Memory B cell (primary cell): ENCODE measurements at regions not wholly inside any gene's neighbourhood (a gene's known extent, or its start where the extent isn't known, plus 50 kb on each side); places are given as distances from the start of the nearest gene placed in this dataset.
"Not testable (repeated sequence)": the region's sequence is repeated elsewhere in the genome, so short reads cannot be mapped to it uniquely, and the experiment has no call there.

Experiments
- ATAC-seq: fragments of 150-1000 bp; cut with Tn5 transposase; 2 replicates; pipeline ENCODE4 v1.10.0; 2021; ENCODE audit warnings: low read depth, mild to moderate bottlenecking, moderate library complexity
- DNase-seq, 2 donors: peaks; one replicate each; pipeline ENCODE4 v3.0.0; 2022; ENCODE audit warnings: low spot score in 2 of 2
- H3K27ac Mint-ChIP-seq: one replicate; pipeline ENCODE4 v1.8.0; 2022; ENCODE audit warnings: mild to moderate bottlenecking, moderate library complexity, mixed read lengths
- H3K27me3 Mint-ChIP-seq: one replicate; pipeline ENCODE4 v1.8.0; 2022; ENCODE audit warnings: mixed read lengths
- H3K36me3 Mint-ChIP-seq: one replicate; pipeline ENCODE4 v1.8.0; 2022; ENCODE audit warnings: mild to moderate bottlenecking, mixed read lengths
- H3K4me1 Mint-ChIP-seq: one replicate; pipeline ENCODE4 v1.8.0; 2022; ENCODE audit warnings: mixed read lengths
- H3K4me3 Mint-ChIP-seq: one replicate; pipeline ENCODE4 v1.8.0; 2022; ENCODE audit warnings: mild to moderate bottlenecking, moderate library complexity, mixed read lengths
- H3K9me3 Mint-ChIP-seq: one replicate; pipeline ENCODE4 v1.8.0; 2022; ENCODE audit warnings: mixed read lengths

- ATAC-seq, result no peak
- H3K27ac Mint-ChIP-seq, result no peak overlapping the region
- H3K4me3 Mint-ChIP-seq, result no peak overlapping the region
These were observed 382.6 kb downstream of the DTWD2 start for GRCh38 chr5:118605761-118606160.

GRCh38 chr5:118604106-118604505 lies 384.2 kb downstream of the DTWD2 start:
- no peaks in the 10 kb centered on the region for H3K4me1 Mint-ChIP-seq
- no peak for ATAC-seq
- DNase-seq, result no peak

More at GRCh38 chr5:118605761-118606160, 382.6 kb downstream of the DTWD2 start:
- no peak for DNase-seq
- H3K9me3 Mint-ChIP-seq, result no peaks in the 10 kb centered on the region
- no peaks in the 10 kb centered on the region for H3K36me3 Mint-ChIP-seq
- no peaks in the 10 kb centered on the region for H3K27me3 Mint-ChIP-seq
- no peaks in the 10 kb centered on the region for H3K4me1 Mint-ChIP-seq

GRCh38 chr5:118603278-118603677 lies 385.1 kb downstream of the DTWD2 start:
- no peaks in the 10 kb centered on the region for H3K27me3 Mint-ChIP-seq
- no peaks in the 10 kb centered on the region for H3K4me1 Mint-ChIP-seq
- H3K9me3 Mint-ChIP-seq, result no peaks in the 10 kb centered on the region
- ATAC-seq (no peak), DNase-seq (no peak)
- no peaks in the 10 kb centered on the region for H3K36me3 Mint-ChIP-seq
- H3K4me3 Mint-ChIP-seq, result no peak overlapping the region
- no peak overlapping the region for H3K27ac Mint-ChIP-seq

More at GRCh38 chr5:118604106-118604505, 384.2 kb downstream of the DTWD2 start:
- Mint-ChIP-seq H3K9me3 (no peaks in the 10 kb centered on the region), H3K4me3 (no peak overlapping the region), H3K27me3 (no peaks in the 10 kb centered on the region), H3K27ac (no peak overlapping the region), H3K36me3 (no peaks in the 10 kb centered on the region)

GRCh38 chr5:118598311-118598710 lies 390.0 kb downstream of the DTWD2 start:
- Mint-ChIP-seq H3K36me3 (no peaks in the 10 kb centered on the region), H3K4me3 (no peak overlapping the region), H3K27me3 (no peaks in the 10 kb centered on the region), H3K4me1 (no peaks in the 10 kb centered on the region), H3K27ac (no peak overlapping the region), H3K9me3 (no peaks in the 10 kb centered on the region)
- no peak for DNase-seq
- ATAC-seq, result no peak

GRCh38 chr5:118597543-118597942 lies 390.8 kb downstream of the DTWD2 start:
- no peaks in the 10 kb centered on the region for H3K36me3 Mint-ChIP-seq
- H3K4me3 Mint-ChIP-seq, result no peak overlapping the region
- H3K27me3 Mint-ChIP-seq, result no peaks in the 10 kb centered on the region
- H3K27ac Mint-ChIP-seq, result no peak overlapping the region
- ATAC-seq (no peak), DNase-seq (no peak)
- no peaks in the 10 kb centered on the region for H3K4me1 Mint-ChIP-seq
- no peaks in the 10 kb centered on the region for H3K9me3 Mint-ChIP-seq

GRCh38 chr5:118596255-118596654 lies 392.1 kb downstream of the DTWD2 start:
- no peaks in the 10 kb centered on the region for H3K27me3 Mint-ChIP-seq
- ATAC-seq, result no peak

GRCh38 chr5:118593003-118593328 lies 395.4 kb downstream of the DTWD2 start:
- Mint-ChIP-seq H3K27ac (no peak overlapping the region), H3K4me3 (no peak overlapping the region), H3K4me1 (no peaks in the 10 kb centered on the region), H3K27me3 (no peaks in the 10 kb centered on the region), H3K9me3 (no peaks in the 10 kb centered on the region), H3K36me3 (no peaks in the 10 kb centered on the region)
- ATAC-seq, result no peak
- DNase-seq, result no peak

More at GRCh38 chr5:118596255-118596654, 392.1 kb downstream of the DTWD2 start:
- DNase-seq, result no peak
- H3K4me3 Mint-ChIP-seq, result no peak overlapping the region
- H3K27ac Mint-ChIP-seq, result no peak overlapping the region
- H3K36me3 Mint-ChIP-seq, result no peaks in the 10 kb centered on the region
- H3K9me3 Mint-ChIP-seq, result no peaks in the 10 kb centered on the region
- H3K4me1 Mint-ChIP-seq, result no peaks in the 10 kb centered on the region

GRCh38 chr5:118592229-118593002 lies 395.9 kb downstream of the DTWD2 start:
- Mint-ChIP-seq H3K36me3 (no peaks in the 10 kb centered on the region), H3K4me3 (no peak overlapping the region), H3K4me1 (no peaks in the 10 kb centered on the region), H3K9me3 (no peaks in the 10 kb centered on the region), H3K27ac (no peak overlapping the region), H3K27me3 (no peaks in the 10 kb centered on the region)
- ATAC-seq (no peak), DNase-seq (no peak)

- H3K4me1 Mint-ChIP-seq, result no peaks in the 10 kb centered on the region
- H3K36me3 Mint-ChIP-seq, result no peaks in the 10 kb centered on the region
- no peak for ATAC-seq
- DNase-seq, result no peak
- no peak overlapping the region for H3K27ac Mint-ChIP-seq
- no peak overlapping the region for H3K4me3 Mint-ChIP-seq
- peaks cover under 1% of the 10 kb centered on the region for H3K27me3 Mint-ChIP-seq
- H3K9me3 Mint-ChIP-seq, result no peaks in the 10 kb centered on the region
These were observed 397.5 kb downstream of the DTWD2 start for GRCh38 chr5:118590806-118591205.

- Mint-ChIP-seq H3K27me3 (peaks cover 3% of the 10 kb centered on the region), H3K36me3 (no peaks in the 10 kb centered on the region), H3K4me3 (no peak overlapping the region), H3K4me1 (no peaks in the 10 kb centered on the region), H3K9me3 (no peaks in the 10 kb centered on the region), H3K27ac (no peak overlapping the region)
- DNase-seq (no peak), ATAC-seq (no peak)
These were observed 407.4 kb downstream of the DTWD2 start for GRCh38 chr5:118580949-118581348.

GRCh38 chr5:118578093-118578492 lies 410.3 kb downstream of the DTWD2 start:
- DNase-seq (no peak), ATAC-seq (no peak)
- Mint-ChIP-seq H3K4me3 (no peak overlapping the region), H3K4me1 (no peaks in the 10 kb centered on the region), H3K36me3 (peaks cover 1% of the 10 kb centered on the region), H3K27me3 (no peaks in the 10 kb centered on the region), H3K9me3 (peaks cover 1% of the 10 kb centered on the region), H3K27ac (no peak overlapping the region)

- no peak overlapping the region for H3K4me3 Mint-ChIP-seq
- no peaks in the 10 kb centered on the region for H3K4me1 Mint-ChIP-seq
- no peak overlapping the region for H3K27ac Mint-ChIP-seq
- DNase-seq (no peak), ATAC-seq (no peak)
- H3K9me3 Mint-ChIP-seq, result peaks cover 1% of the 10 kb centered on the region
- peaks cover 1% of the 10 kb centered on the region for H3K36me3 Mint-ChIP-seq
- H3K27me3 Mint-ChIP-seq, result no peaks in the 10 kb centered on the region
These were observed 410.7 kb downstream of the DTWD2 start for GRCh38 chr5:118577621-118578020.

GRCh38 chr5:118570276-118570675 lies 418.1 kb downstream of the DTWD2 start:
- not testable (repeated sequence) for H3K4me3 Mint-ChIP-seq, H3K36me3 Mint-ChIP-seq, H3K9me3 Mint-ChIP-seq, ATAC-seq, DNase-seq, H3K27me3 Mint-ChIP-seq, H3K27ac Mint-ChIP-seq, H3K4me1 Mint-ChIP-seq

GRCh38 chr5:118569596-118569995 lies 418.8 kb downstream of the DTWD2 start:
- ATAC-seq, H3K4me1 Mint-ChIP-seq, H3K9me3 Mint-ChIP-seq, H3K27ac Mint-ChIP-seq, H3K36me3 Mint-ChIP-seq, H3K4me3 Mint-ChIP-seq, DNase-seq, H3K27me3 Mint-ChIP-seq: not testable (repeated sequence)

GRCh38 chr5:118565335-118565971 lies 422.9 kb downstream of the DTWD2 start:
- Mint-ChIP-seq H3K36me3 (no peaks in the 10 kb centered on the region), H3K27me3 (no peaks in the 10 kb centered on the region), H3K4me1 (no peaks in the 10 kb centered on the region), H3K9me3 (no peaks in the 10 kb centered on the region), H3K4me3 (no peak overlapping the region), H3K27ac (no peak overlapping the region)
- DNase-seq (no peak), ATAC-seq (no peak)
